ENCODE measurements at regions not wholly inside any gene's neighbourhood (a gene's known extent, or its start where the extent isn't known, plus 50 kb on each side); places are given as distances from the start of the nearest gene placed in this dataset.

DNA sequence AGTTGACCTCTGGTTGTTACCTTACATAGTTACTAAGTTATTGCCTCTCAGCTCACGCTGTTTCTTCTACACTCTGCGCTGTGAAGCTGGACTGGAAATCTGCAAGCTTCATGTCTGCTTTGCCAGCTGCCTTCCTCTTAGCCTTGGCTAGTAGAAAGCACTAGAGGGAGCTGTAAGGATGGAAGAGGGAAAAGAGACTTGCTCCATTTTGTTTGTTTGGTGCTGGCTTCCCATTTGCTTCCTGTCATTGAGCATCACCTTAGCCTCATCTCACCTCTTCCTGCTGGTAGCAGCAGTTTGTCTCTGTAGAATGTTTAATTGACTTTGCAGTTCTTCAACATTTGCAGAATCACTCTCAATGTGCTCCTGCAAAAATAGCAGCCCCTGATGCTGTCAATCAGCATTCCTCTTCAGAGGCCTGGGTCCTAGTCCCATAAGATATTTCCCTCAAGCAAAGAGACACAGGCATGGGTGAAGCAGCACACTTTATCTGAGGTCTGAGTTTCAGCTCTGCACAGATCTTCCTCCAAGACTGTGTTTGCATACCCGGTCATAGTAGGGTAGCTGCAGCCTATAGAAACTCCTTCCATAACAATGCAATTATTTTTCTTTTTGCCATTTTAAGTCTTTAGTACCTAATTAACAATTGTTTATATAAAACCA, 302.2 kb upstream of the EPHA7 start:
- TF ChIP-seq CTCF (IDR thresholded peaks at IDR 0.05 in 2 of 3, conservative IDR thresholded peaks at IDR 0.05 in 1 of 3; ENCODE audit: borderline replicate concordance in 1 of 3, insufficient read depth in 1 of 3, low read depth in 2 of 3, low read length in 2 of 3) = peak in 2 of 3 experiments; percentile 5 to 10; a peak in 1 of 6 replicates
- no peak for TF ChIP-seq EZH2phosphoT487 (IDR thresholded peaks at IDR 0.05; ENCODE audit: borderline replicate concordance)
- no peak for TF ChIP-seq POLR2A (IDR thresholded peaks at IDR 0.05; ENCODE audit: borderline replicate concordance, extremely low read depth, insufficient read depth, insufficient read length)
- TF ChIP-seq, protein P1, sequence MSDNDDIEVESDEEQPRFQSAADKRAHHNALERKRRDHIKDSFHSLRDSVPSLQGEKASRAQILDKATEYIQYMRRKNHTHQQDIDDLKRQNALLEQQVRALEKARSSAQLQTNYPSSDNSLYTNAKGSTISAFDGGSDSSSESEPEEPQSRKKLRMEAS (IDR thresholded peaks at IDR 0.05) = no peak
- TF ChIP-seq EZH2 (IDR thresholded peaks at IDR 0.05) = no peak
- no peak for TF ChIP-seq POLR2AphosphoS5 (IDR thresholded peaks at IDR 0.05; ENCODE audit: low read depth, low read length)
- no peak for TF ChIP-seq CEBPB (IDR thresholded peaks at IDR 0.05; ENCODE audit: low read depth)
- no peak for TF ChIP-seq REST (IDR thresholded peaks at IDR 0.05; ENCODE audit: low read depth)
- no peak for TF ChIP-seq ZBTB33 (IDR thresholded peaks at IDR 0.05; ENCODE audit: extremely low read depth, insufficient replicate concordance, low read length)
- no peak for TF ChIP-seq ZFX (IDR thresholded peaks at IDR 0.05)

Data from HCT116 (cell line).